ENCODE measurements at regions not wholly inside any gene's neighbourhood (a gene's known extent, or its start where the extent isn't known, plus 50 kb on each side); places are given as distances from the start of the nearest gene placed in this dataset.
"Not testable (repeated sequence)": the region's sequence is repeated elsewhere in the genome, so short reads cannot be mapped to it uniquely, and the experiment has no call there.

GRCh38 chr1:38486085-38486484, 373.5 kb downstream of the RRAGC start:
- intact Hi-C loops (cut with DNase I): no loop called here
- Histone ChIP-seq H3K4me3 (no peak overlapping the region), H3K27ac (no peak overlapping the region), H3K27me3 (ENCODE audit: insufficient read depth in 3 of 3, low read length in 2 of 3) (peaks cover 0 to 48% (median 2%) of the 10 kb centered on the region in 3 donors), H3K36me3 (ENCODE audit: insufficient read depth in 1 of 2, low read depth in 1 of 2) (no peaks in the 10 kb centered on the region), H3K9me3 (no peaks in the 10 kb centered on the region), H3K4me1 (no peaks in the 10 kb centered on the region)
- no peak for DNase-seq
- 41 to 48% (median 44%) methylated on average over 5 of the region's 5 CpGs for WGBS, 3 donors
- no peak for ATAC-seq
- TF ChIP-seq, protein P1, sequence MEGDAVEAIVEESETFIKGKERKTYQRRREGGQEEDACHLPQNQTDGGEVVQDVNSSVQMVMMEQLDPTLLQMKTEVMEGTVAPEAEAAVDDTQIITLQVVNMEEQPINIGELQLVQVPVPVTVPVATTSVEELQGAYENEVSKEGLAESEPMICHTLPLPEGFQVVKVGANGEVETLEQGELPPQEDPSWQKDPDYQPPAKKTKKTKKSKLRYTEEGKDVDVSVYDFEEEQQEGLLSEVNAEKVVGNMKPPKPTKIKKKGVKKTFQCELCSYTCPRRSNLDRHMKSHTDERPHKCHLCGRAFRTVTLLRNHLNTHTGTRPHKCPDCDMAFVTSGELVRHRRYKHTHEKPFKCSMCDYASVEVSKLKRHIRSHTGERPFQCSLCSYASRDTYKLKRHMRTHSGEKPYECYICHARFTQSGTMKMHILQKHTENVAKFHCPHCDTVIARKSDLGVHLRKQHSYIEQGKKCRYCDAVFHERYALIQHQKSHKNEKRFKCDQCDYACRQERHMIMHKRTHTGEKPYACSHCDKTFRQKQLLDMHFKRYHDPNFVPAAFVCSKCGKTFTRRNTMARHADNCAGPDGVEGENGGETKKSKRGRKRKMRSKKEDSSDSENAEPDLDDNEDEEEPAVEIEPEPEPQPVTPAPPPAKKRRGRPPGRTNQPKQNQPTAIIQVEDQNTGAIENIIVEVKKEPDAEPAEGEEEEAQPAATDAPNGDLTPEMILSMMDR (IDR thresholded peaks at IDR 0.05): no peak

- intact Hi-C loops (cut with DNase I): no loop called here
- peaks cover 0 to 59% (median 3%) of the 10 kb centered on the region in 3 donors for H3K27me3 ChIP-seq (ENCODE audit: insufficient read depth in 3 of 3, low read length in 2 of 3)
- 73 to 75% (median 74%) methylated on average over 11 of the region's 11 CpGs for WGBS, 3 donors
- no peak overlapping the region for H3K27ac ChIP-seq
- DNase-seq (no peak), ATAC-seq (no peak)
- TF ChIP-seq, protein P1 (IDR thresholded peaks at IDR 0.05): no peak
- H3K4me1 ChIP-seq: no peaks in the 10 kb centered on the region
- H3K4me3 ChIP-seq: no peak overlapping the region
- H3K9me3 ChIP-seq: no peaks in the 10 kb centered on the region
- H3K36me3 ChIP-seq (ENCODE audit: insufficient read depth in 1 of 2, low read depth in 1 of 2): no peaks in the 10 kb centered on the region
These were observed 377.4 kb downstream of the RRAGC start for GRCh38 chr1:38481871-38482826.

DNA sequence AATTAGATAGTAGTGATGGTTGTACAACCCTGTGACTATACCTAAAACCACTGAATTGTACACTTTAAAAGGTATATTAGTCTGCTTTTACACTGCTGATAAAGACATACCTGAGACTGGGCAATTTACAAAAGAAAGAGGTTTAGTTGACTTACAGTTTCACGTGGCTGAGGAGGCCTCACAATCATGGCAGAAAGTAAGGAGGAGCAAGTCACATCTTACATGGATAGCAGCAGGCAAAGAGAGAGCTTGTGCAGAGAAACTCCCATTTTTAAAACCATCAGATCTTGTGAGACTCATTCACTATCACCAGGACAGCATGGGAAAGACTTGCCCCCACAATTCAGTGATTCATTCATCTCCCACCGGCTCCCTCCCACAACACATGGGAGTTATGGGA, 379.9 kb downstream of the RRAGC start:
- H3K36me3 ChIP-seq (ENCODE audit: insufficient read depth in 1 of 2, low read depth in 1 of 2); intact Hi-C loops (cut with DNase I); DNase-seq; ATAC-seq; H3K27ac ChIP-seq; H3K4me3 ChIP-seq; H3K9me3 ChIP-seq; H3K4me1 ChIP-seq: not testable (repeated sequence)
- peaks cover 0 to 74% (median 12%) of the 10 kb centered on the region in 3 donors for H3K27me3 ChIP-seq (ENCODE audit: insufficient read depth in 3 of 3, low read length in 2 of 3)
- WGBS, 3 donors: 85 to 88% (median 86%) methylated on average over 2 of the region's 2 CpGs

GRCh38 chr1:38477811-38478210, 381.8 kb downstream of the RRAGC start:
- no peak for ATAC-seq

GRCh38 chr1:38476850-38477178, 382.8 kb downstream of the RRAGC start:
- no peak overlapping the region for H3K27ac ChIP-seq
- H3K36me3 ChIP-seq (ENCODE audit: insufficient read depth in 1 of 2, low read depth in 1 of 2): no peaks in the 10 kb centered on the region
- peaks cover 0 to 89% (median 12%) of the 10 kb centered on the region in 3 donors for H3K27me3 ChIP-seq (ENCODE audit: insufficient read depth in 3 of 3, low read length in 2 of 3)
- intact Hi-C loops (cut with DNase I): no loop called here
- TF ChIP-seq, protein P1 (IDR thresholded peaks at IDR 0.05): no peak
- no peaks in the 10 kb centered on the region for H3K4me1 ChIP-seq
- WGBS, 3 donors: 76 to 81% (median 79%) methylated on average over 12 of the region's 12 CpGs
- ATAC-seq: no peak
- H3K9me3 ChIP-seq: no peaks in the 10 kb centered on the region
- no peak for DNase-seq
- H3K4me3 ChIP-seq: no peak overlapping the region

More at GRCh38 chr1:38477811-38478210, 381.8 kb downstream of the RRAGC start:
- Histone ChIP-seq H3K27ac (no peak overlapping the region), H3K4me1 (no peaks in the 10 kb centered on the region), H3K9me3 (no peaks in the 10 kb centered on the region), H3K27me3 (ENCODE audit: insufficient read depth in 3 of 3, low read length in 2 of 3) (peaks cover 0 to 81% (median 12%) of the 10 kb centered on the region in 3 donors), H3K36me3 (ENCODE audit: insufficient read depth in 1 of 2, low read depth in 1 of 2) (no peaks in the 10 kb centered on the region), H3K4me3 (no peak overlapping the region)
- no peak for DNase-seq
- WGBS, 3 donors: 75 to 93% (median 83%) methylated on average over 2 of the region's 2 CpGs
- intact Hi-C loops (cut with DNase I): no loop called here
- TF ChIP-seq, protein P1 (IDR thresholded peaks at IDR 0.05): no peak

Data from psoas muscle (tissue), 7 donors.